H1 (cell line): ENCODE measurements at regions not wholly inside any gene's neighbourhood (a gene's known extent, or its start where the extent isn't known, plus 50 kb on each side); places are given as distances from the start of the nearest gene placed in this dataset.

Experiments
- CTCF ChIA-PET: fragments of 300-600 bp; sonication (Branson Sonifier 250); formaldehyde crosslinking; loops from one replicate; lab custom pipeline; 2021; ENCODE audit not compliant: partially characterized antibody; lab: Charles Lee
- POLR2A ChIA-PET: fragments of 300-600 bp; sonication (Branson Sonifier 250); formaldehyde crosslinking; loops from one replicate; lab custom pipeline; 2021; ENCODE audit warnings: inconsistent platforms; ENCODE audit not compliant: partially characterized antibody; lab: Charles Lee
- DNase-seq, 2 experiments: peaks; one replicate each; pipeline versions ENCODE4 v3.0.0 to v3.0.0-alpha.2; 2010 to 2022; ENCODE audit warnings: low spot score in 2 of 2, low read depth in 1 of 2, mixed read lengths in 1 of 2
- FAIRE-seq: peaks from 2 replicates; lab custom pipeline; 2011; peaks lifted over from hg19 to GRCh38; lab: Jason Lieb, UNC
- H2AFZ ChIP-seq: 2 replicates; pipeline ENCODE4 v1.8.1; 2012; ENCODE audit warnings: low read length, inconsistent platforms
- H2AK5ac ChIP-seq: 2 replicates; pipeline ENCODE4 v1.6.1; 2013; ENCODE audit warnings: low read depth, low read length
- H2BK120ac ChIP-seq: replicated peaks from 2 replicates; pipeline ENCODE3; 2013; ENCODE audit warnings: low read depth, low read length, inconsistent platforms
- H2BK12ac ChIP-seq: 2 replicates; pipeline ENCODE4 v1.6.1; 2013; ENCODE audit warnings: low read depth, low read length
- H2BK15ac ChIP-seq: 2 replicates; pipeline ENCODE4 v1.6.1; 2013; ENCODE audit warnings: low read length
- H2BK20ac ChIP-seq: 2 replicates; pipeline ENCODE4 v1.6.1; 2013; ENCODE audit warnings: low read length
- H2BK5ac ChIP-seq: 2 replicates; pipeline ENCODE4 v1.6.1; 2013; ENCODE audit warnings: low read depth, low read length
- H3K14ac ChIP-seq: 2 replicates; pipeline ENCODE4 v1.6.1; 2013; ENCODE audit warnings: inconsistent platforms; ENCODE audit not compliant: insufficient read length
- H3K18ac ChIP-seq: 2 replicates; pipeline ENCODE4 v1.6.1; 2013; ENCODE audit warnings: low read length; ENCODE audit errors: extremely low read depth
- H3K23ac ChIP-seq: 2 replicates; pipeline ENCODE4 v1.6.1; 2013; ENCODE audit warnings: inconsistent platforms; ENCODE audit not compliant: insufficient read length
- H3K23me2 ChIP-seq: 2 replicates; pipeline ENCODE4 v1.6.1; 2013; ENCODE audit warnings: low read depth, low read length
- H3K27ac ChIP-seq: 2 replicates; pipeline ENCODE4 v1.6.1; 2011; ENCODE audit warnings: low read depth, low read length, inconsistent platforms
- H3K27me3 ChIP-seq, 4 experiments: replicated peaks in 1 of 4; 1 replicate in 1 of 4; 2 replicates in 3 of 4; pipeline versions ENCODE4 v1.6.1 to v1.8.1; 2011 to 2013; ENCODE audit warnings: low read length in 3 of 4, mild to moderate bottlenecking in 3 of 4, inconsistent platforms in 2 of 4, mixed read lengths in 2 of 4, moderate library complexity in 1 of 4; ENCODE audit not compliant: control insufficient read depth in 3 of 4, insufficient read depth in 3 of 4; ENCODE audit errors: extremely low read depth in 1 of 4
- H3K36me3 ChIP-seq, 4 experiments: 2 replicates each; pipeline versions ENCODE4 v1.6.1 to v1.8.1; 2011 to 2013; ENCODE audit warnings: mild to moderate bottlenecking in 4 of 4, low read length in 3 of 4, moderate library complexity in 2 of 4, control low read depth in 1 of 4, inconsistent platforms in 1 of 4; ENCODE audit not compliant: insufficient read depth in 4 of 4, control insufficient read depth in 2 of 4
- H3K4ac ChIP-seq: replicated peaks from 2 replicates; pipeline ENCODE3; 2013; ENCODE audit warnings: low read length, low read depth, mixed read lengths, inconsistent platforms; ENCODE audit not compliant: insufficient read length
- H3K4me1 ChIP-seq, 4 experiments: replicated peaks in 1 of 4; 1 replicate in 1 of 4; 2 replicates in 3 of 4; pipeline versions ENCODE4 v1.6.1 to v1.8.1; 2011 to 2013; ENCODE audit warnings: low read length in 3 of 4, inconsistent platforms in 2 of 4, mixed read lengths in 1 of 4; ENCODE audit not compliant: insufficient read depth in 4 of 4, control insufficient read depth in 3 of 4
- H3K4me2 ChIP-seq, 2 experiments: 2 replicates each; pipeline versions ENCODE4 v1.6.1 to v1.8.1; 2011 to 2013; ENCODE audit warnings: low read depth in 2 of 2, low read length in 2 of 2, control low read depth in 1 of 2, inconsistent platforms in 1 of 2, mild to moderate bottlenecking in 1 of 2; ENCODE audit not compliant: insufficient read depth in 1 of 2
- H3K4me3 ChIP-seq, 4 experiments: fragments of 200-600, 300-600 bp in 1 of 4; sonication (generic), shearing (Covaris generic), sonication (Bioruptor Twin) in 1 of 4; 2 replicates each; pipeline versions ENCODE4 v1.5.1 to v1.8.1; 2011 to 2016; ENCODE audit warnings: low read length in 4 of 4, low read depth in 3 of 4, control low read depth in 2 of 4, inconsistent platforms in 2 of 4, mild to moderate bottlenecking in 2 of 4, mixed read lengths in 1 of 4, moderate library complexity in 1 of 4; ENCODE audit not compliant: insufficient read depth in 2 of 4; ENCODE audit errors: extremely low read depth in 1 of 4
- H3K56ac ChIP-seq: replicated peaks from 2 replicates; pipeline ENCODE3; 2013; ENCODE audit warnings: low read depth, mild to moderate bottlenecking, mixed read lengths, low read length, inconsistent platforms; ENCODE audit not compliant: insufficient read length
- H3K79me1 ChIP-seq: 2 replicates; pipeline ENCODE4 v1.6.1; 2013; ENCODE audit warnings: low read depth, low read length, control low read depth
- H3K79me2 ChIP-seq, 2 experiments: 2 replicates each; pipeline versions ENCODE4 v1.6.1 to v1.8.1; 2012 to 2013; ENCODE audit warnings: low read length in 2 of 2, mild to moderate bottlenecking in 2 of 2, inconsistent platforms in 1 of 2; ENCODE audit not compliant: insufficient read depth in 2 of 2, control insufficient read depth in 1 of 2
- H3K9ac ChIP-seq, 4 experiments: replicated peaks in 1 of 4; 1 replicate in 1 of 4; 2 replicates in 3 of 4; pipeline versions ENCODE4 v1.6.1 to v1.8.1; 2011 to 2013; ENCODE audit warnings: low read depth in 3 of 4, low read length in 3 of 4, control low read depth in 2 of 4, mild to moderate bottlenecking in 2 of 4, moderate library complexity in 2 of 4, inconsistent platforms in 1 of 4; ENCODE audit errors: extremely low read depth in 1 of 4
- H3K9me3 ChIP-seq, 2 experiments: 2 replicates each; pipeline versions ENCODE4 v1.6.1 to v1.8.1; 2012 to 2013; ENCODE audit warnings: mild to moderate bottlenecking in 2 of 2, moderate library complexity in 2 of 2, control low read depth in 1 of 2, inconsistent platforms in 1 of 2, low read depth in 1 of 2, low read length in 1 of 2, mixed read lengths in 1 of 2; ENCODE audit not compliant: insufficient read depth in 2 of 2
- H4K20me1 ChIP-seq, 2 experiments: replicated peaks in 1 of 2; 2 replicates each; pipeline versions ENCODE3 to v1.8.1; 2011 to 2013; ENCODE audit warnings: inconsistent platforms in 2 of 2, low read length in 2 of 2, mild to moderate bottlenecking in 1 of 2; ENCODE audit not compliant: insufficient read depth in 2 of 2, control insufficient read depth in 1 of 2
- H4K5ac ChIP-seq: 2 replicates; pipeline ENCODE4 v1.6.1; 2013; ENCODE audit warnings: low read length, low read depth, mixed read lengths, inconsistent platforms; ENCODE audit not compliant: insufficient read length
- H4K8ac ChIP-seq: 2 replicates; pipeline ENCODE4 v1.8.0; 2013; ENCODE audit warnings: mild to moderate bottlenecking, moderate library complexity, low read length, inconsistent platforms; ENCODE audit not compliant: insufficient read depth; ENCODE audit errors: extremely low read depth
- H4K91ac ChIP-seq: replicated peaks from 2 replicates; pipeline ENCODE3; 2013; ENCODE audit warnings: low read length, mixed read lengths, inconsistent platforms; ENCODE audit not compliant: insufficient read length
- BRCA1 ChIP-seq: IDR thresholded peaks from 2 replicates; pipeline ENCODE4 v1.6.1; 2012; ENCODE audit warnings: low read depth, low read length, improper control_type of control experiment
- CEBPB ChIP-seq: IDR thresholded peaks from 2 replicates; pipeline ENCODE4 v1.6.1; 2012; ENCODE audit warnings: low read depth, low read length
- EP300 ChIP-seq, 2 experiments: IDR thresholded peaks; 1 replicate in 1 of 2; 2 replicates in 1 of 2; pipeline ENCODE4 v1.6.1; 2011 to 2012; ENCODE audit warnings: low read depth in 2 of 2, low read length in 2 of 2, mild to moderate bottlenecking in 2 of 2, borderline replicate concordance in 1 of 2, inconsistent platforms in 1 of 2, moderate library complexity in 1 of 2
- EZH2 ChIP-seq: fragments of 200-600 bp; sonication (generic); IDR thresholded peaks from 2 replicates; pipeline ENCODE4 v1.7.1; 2012; ENCODE audit warnings: low read depth, mild to moderate bottlenecking, moderate library complexity, low read length, inconsistent platforms; ENCODE audit not compliant: severe bottlenecking
- HDAC6 ChIP-seq: IDR thresholded peaks from one replicate; pipeline ENCODE4 v1.7.1; 2012; ENCODE audit warnings: low read depth, mild to moderate bottlenecking, inconsistent platforms, low read length, moderate library complexity
- JUN ChIP-seq: IDR thresholded peaks from 2 replicates; pipeline ENCODE4 v1.6.1; 2011; ENCODE audit warnings: low read depth, mild to moderate bottlenecking, improper control_type of control experiment, low read length
- JUND ChIP-seq: IDR thresholded peaks from 2 replicates; pipeline ENCODE4 v1.6.1; 2011; ENCODE audit warnings: mild to moderate bottlenecking, improper control_type of control experiment, low read length
- KDM5A ChIP-seq: fragments of 200-600 bp; IDR thresholded peaks from 2 replicates; pipeline ENCODE4 v1.7.1; 2012; ENCODE audit warnings: mild to moderate bottlenecking, low read length, inconsistent platforms, mixed read lengths
- RFX5 ChIP-seq: IDR thresholded peaks from 2 replicates; pipeline ENCODE4 v1.6.1; 2011; ENCODE audit warnings: low read depth, low read length, improper control_type of control experiment, borderline replicate concordance
- SRF ChIP-seq: IDR thresholded peaks from 2 replicates; pipeline ENCODE4 v1.6.1; 2011; ENCODE audit warnings: mild to moderate bottlenecking, low read depth, low read length, moderate library complexity
- SUZ12 ChIP-seq: fragments of 200-600 bp; sonication (generic); IDR thresholded peaks from 2 replicates; pipeline ENCODE4 v1.6.1; 2012; ENCODE audit warnings: mild to moderate bottlenecking, inconsistent platforms, low read length, moderate library complexity, mixed read lengths
- TAF7 ChIP-seq: optimal IDR thresholded peaks from 2 replicates; pipeline ENCODE3; 2011; ENCODE audit warnings: low read depth, mild to moderate bottlenecking, inconsistent platforms, low read length, moderate library complexity, borderline replicate concordance
- USF2 ChIP-seq: IDR thresholded peaks from 2 replicates; pipeline ENCODE4 v1.6.1; 2011; ENCODE audit warnings: low read length, improper control_type of control experiment
- ZNF274 ChIP-seq: IDR thresholded peaks from 2 replicates; pipeline ENCODE4 v1.7.0; 2012; ENCODE audit warnings: low read length, borderline replicate concordance; ENCODE audit errors: extremely low read depth
- WGBS, 2 experiments: shearing (Covaris generic) in 1 of 2; methylation state at CpG; one replicate each; pipeline versions ENCODE4 v1.1.6 to v1.1.7; 2013 to 2015; ENCODE audit warnings: low lambda C conversion rate in 2 of 2, mixed read lengths in 2 of 2, inconsistent platforms in 1 of 2, low coverage in 1 of 2, missing lambda C conversion rate in 1 of 2; ENCODE audit not compliant: insufficient replicate concordance in 2 of 2, insufficient coverage in 1 of 2, insufficient read length in 1 of 2; ENCODE audit errors: extremely low coverage in 1 of 2, missing lambda C conversion rate in 1 of 2; 5-methylcytosine and 5-hydroxymethylcytosine counted together

- Histone ChIP-seq H4K20me1 (no peaks in the 10 kb centered on the region), H3K23ac (no peak overlapping the region), H3K56ac (no peak overlapping the region), H3K9me3 (no peaks in the 10 kb centered on the region), H3K36me3 (no peaks in the 10 kb centered on the region; a peak in 1 of 8 replicates), H2BK120ac (no peak overlapping the region), H2BK20ac (no peak overlapping the region), H3K4me1 (no peaks in the 10 kb centered on the region), H3K4me3 (no peak overlapping the region), H4K8ac (no peak overlapping the region), H2BK15ac (no peak overlapping the region), H3K27ac (no peak overlapping the region), H3K4me2 (no peak overlapping the region), H3K23me2 (no peaks in the 10 kb centered on the region; the same call in 1 of the 2 replicates), H4K5ac (no peak overlapping the region), H3K27me3 (no peaks in the 10 kb centered on the region), H3K79me2 (no peaks in the 10 kb centered on the region), H4K91ac (no peak overlapping the region), H2BK12ac (no peak overlapping the region), H3K79me1 (no peaks in the 10 kb centered on the region), H2AFZ (no peak overlapping the region), H3K14ac (no peak overlapping the region), H3K9ac (no peak overlapping the region), H3K18ac (no peak overlapping the region), H2AK5ac (no peak overlapping the region), H3K4ac (no peak overlapping the region), H2BK5ac (no peak overlapping the region)
- DNase-seq (no peak), FAIRE-seq (no peak)
- POLR2A ChIA-PET: interaction anchor here (0.6 kb wide), 1 partner anchor 412 kb away, joined by 4 read pairs; no protein-coding TSS in a partner anchor
- 89% methylated on average over 6 of the region's 6 CpGs; no CpG with 5 or more reads in 1 of the 2 experiments for WGBS, 2 experiments
- CTCF ChIA-PET: no interaction called here
- no peak for TF ChIP-seq SRF
- no peak for TF ChIP-seq TAF7
- no peak for TF ChIP-seq SUZ12
- TF ChIP-seq JUN: no peak
- TF ChIP-seq CEBPB: no peak
- no peak for TF ChIP-seq HDAC6
- TF ChIP-seq EP300 (IDR thresholded peaks at IDR 0.05; ENCODE audit: borderline replicate concordance in 1 of 2, low read depth in 2 of 2, low read length in 2 of 2): no peak
- no peak for TF ChIP-seq EZH2
- TF ChIP-seq BRCA1: no peak
- no peak for TF ChIP-seq USF2
- TF ChIP-seq RFX5: no peak
- no peak for TF ChIP-seq ZNF274
- no peak for TF ChIP-seq KDM5A
- no peak for TF ChIP-seq JUND
Measured at GRCh38 chr2:143977356-143977755, 542.6 kb downstream of the ZEB2 start.
